OCI-M2 (cell line): ENCODE measurements at regions not wholly inside any gene's neighbourhood (a gene's known extent, or its start where the extent isn't known, plus 50 kb on each side); places are given as distances from the start of the nearest gene placed in this dataset.

ENCODE experiments used
- DNase-seq: peaks from one replicate; lab custom pipeline; 2025; ENCODE audit not compliant: unreplicated experiment; lab: John Stamatoyannopoulos, UW

GRCh38 chr17:77391668-77392375 lies 251.1 kb downstream of the SEC14L1 start:
- no peak for DNase-seq

- DNase-seq = no peak
Measured at GRCh38 chr17:77392376-77393273, 251.9 kb downstream of the SEC14L1 start.

GRCh38 chr17:77393274-77393600 lies 252.5 kb downstream of the SEC14L1 start:
- DNase-seq = no peak

GRCh38 chr17:77393867-77394539 lies 253.2 kb downstream of the SEC14L1 start:
- no peak for DNase-seq

- DNase-seq = no peak
Measured at GRCh38 chr17:77394540-77395295, 253.9 kb downstream of the SEC14L1 start.

GRCh38 chr17:77395501-77396048 lies 254.8 kb downstream of the SEC14L1 start:
- no peak for DNase-seq

GRCh38 chr17:77396610-77397009 lies 255.8 kb downstream of the SEC14L1 start:
- DNase-seq = no peak

GRCh38 chr17:77398274-77398673 lies 257.5 kb downstream of the SEC14L1 start:
- DNase-seq = no peak

- no peak for DNase-seq
Measured at GRCh38 chr17:77399319-77399957, 258.7 kb downstream of the SEC14L1 start.

- no peak for DNase-seq
Measured at GRCh38 chr17:77400445-77400870, 259.7 kb downstream of the SEC14L1 start.

GRCh38 chr17:77402159-77402731 lies 261.5 kb downstream of the SEC14L1 start:
- DNase-seq = no peak

GRCh38 chr17:77403854-77404253 lies 263.1 kb downstream of the SEC14L1 start:
- no peak for DNase-seq

- no peak for DNase-seq
Measured at GRCh38 chr17:77404812-77405581, 264.2 kb downstream of the SEC14L1 start.

- no peak for DNase-seq
Measured at GRCh38 chr17:77405867-77406732, 265.3 kb downstream of the SEC14L1 start.

- DNase-seq = no peak
Measured at GRCh38 chr17:77407321-77408277, 266.8 kb downstream of the SEC14L1 start.

- DNase-seq = no peak
Measured at GRCh38 chr17:77408284-77408683, 267.5 kb downstream of the SEC14L1 start.
